Transverse colon (tissue), 4 donors: ENCODE measurements at regions not wholly inside any gene's neighbourhood (a gene's known extent, or its start where the extent isn't known, plus 50 kb on each side); places are given as distances from the start of the nearest gene placed in this dataset.

ENCODE experiments used
- EP300 ChIP-seq: sonication (generic); formaldehyde crosslinking; IDR thresholded peaks from one replicate; pipeline ENCODE4 v1.6.1; 2017; ENCODE audit warnings: antibody characterized with exemption, low read depth
- POLR2A ChIP-seq: fragments of 450-650 bp; IDR thresholded peaks from one replicate; pipeline ENCODE4 v1.6.1; 2016; ENCODE audit warnings: antibody characterized with exemption, mild to moderate bottlenecking, moderate library complexity
- POLR2AphosphoS5 ChIP-seq, 3 donors: sonication (generic); formaldehyde crosslinking; IDR thresholded peaks; one replicate each; pipeline ENCODE4 v1.6.1; 2016; ENCODE audit warnings: antibody characterized with exemption in 3 of 3
- TF ChIP-seq, protein P1 (sequence below), 5 experiments: fragments of 200-600 bp in 3 of 5; fragments of 450-650 bp in 2 of 5; sonication (generic) in 3 of 5; IDR thresholded peaks; 1 replicate in 2 of 5; 2 replicates in 3 of 5; pipeline ENCODE4 v1.5.1; 2016 to 2017; ENCODE audit warnings: antibody characterized with exemption in 5 of 5, inconsistent platforms in 3 of 5, mild to moderate bottlenecking in 2 of 5, moderate library complexity in 1 of 5

DNA sequence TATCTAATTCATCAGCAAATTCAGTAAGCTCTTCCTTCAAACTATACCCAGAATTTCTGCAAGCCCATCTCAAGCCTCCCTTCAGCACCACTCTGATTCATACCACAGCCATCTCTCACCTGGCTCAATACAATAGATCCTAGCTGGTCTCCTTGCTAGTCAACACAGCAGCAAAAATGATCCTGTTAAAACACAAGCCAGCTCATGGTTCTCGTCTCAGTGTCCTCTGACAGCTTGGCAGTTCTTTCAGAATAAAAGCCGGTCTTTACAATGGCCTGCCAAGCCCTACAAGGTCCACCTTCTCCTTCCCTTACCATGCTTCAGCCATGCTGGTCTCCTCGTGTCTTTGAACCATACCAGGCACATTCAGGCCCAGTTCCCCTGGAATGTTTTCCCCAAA is 296.9 kb upstream of the RND3 start:
- no peak for TF ChIP-seq POLR2AphosphoS5 (IDR thresholded peaks at IDR 0.05)
- TF ChIP-seq, protein P1, sequence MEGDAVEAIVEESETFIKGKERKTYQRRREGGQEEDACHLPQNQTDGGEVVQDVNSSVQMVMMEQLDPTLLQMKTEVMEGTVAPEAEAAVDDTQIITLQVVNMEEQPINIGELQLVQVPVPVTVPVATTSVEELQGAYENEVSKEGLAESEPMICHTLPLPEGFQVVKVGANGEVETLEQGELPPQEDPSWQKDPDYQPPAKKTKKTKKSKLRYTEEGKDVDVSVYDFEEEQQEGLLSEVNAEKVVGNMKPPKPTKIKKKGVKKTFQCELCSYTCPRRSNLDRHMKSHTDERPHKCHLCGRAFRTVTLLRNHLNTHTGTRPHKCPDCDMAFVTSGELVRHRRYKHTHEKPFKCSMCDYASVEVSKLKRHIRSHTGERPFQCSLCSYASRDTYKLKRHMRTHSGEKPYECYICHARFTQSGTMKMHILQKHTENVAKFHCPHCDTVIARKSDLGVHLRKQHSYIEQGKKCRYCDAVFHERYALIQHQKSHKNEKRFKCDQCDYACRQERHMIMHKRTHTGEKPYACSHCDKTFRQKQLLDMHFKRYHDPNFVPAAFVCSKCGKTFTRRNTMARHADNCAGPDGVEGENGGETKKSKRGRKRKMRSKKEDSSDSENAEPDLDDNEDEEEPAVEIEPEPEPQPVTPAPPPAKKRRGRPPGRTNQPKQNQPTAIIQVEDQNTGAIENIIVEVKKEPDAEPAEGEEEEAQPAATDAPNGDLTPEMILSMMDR (IDR thresholded peaks at IDR 0.05): no peak
- no peak for TF ChIP-seq POLR2A
- TF ChIP-seq EP300: no peak
